Heart left ventricle (tissue), 16 donors: ENCODE measurements at regions not wholly inside any gene's neighbourhood (a gene's known extent, or its start where the extent isn't known, plus 50 kb on each side); places are given as distances from the start of the nearest gene placed in this dataset.

ENCODE experiments used
- ATAC-seq, 4 donors: fragments of 200-7000 bp; cut with Tn5 transposase; one replicate each; pipeline ENCODE4 v1.9.1; 2020 to 2022; ENCODE audit warnings: moderate library complexity in 4 of 4, mild to moderate bottlenecking in 3 of 4, moderate number of reproducible peaks in 1 of 4
- DNase-seq, 5 donors: peaks; one replicate each; pipeline ENCODE4 v3.0.0-alpha.2; 2020
- H3K27ac ChIP-seq, 12 donors: fragments of 200-600 bp; sonication (generic) in 4 of 12; one replicate each; pipeline versions ENCODE4 v1.5.0 to v1.8.0; 2016 to 2022; ENCODE audit warnings: mild to moderate bottlenecking in 2 of 12
- H3K27me3 ChIP-seq, 9 donors: fragments of 200-600 bp; sonication (generic) in 2 of 9; one replicate each; pipeline versions ENCODE4 v1.5.1 to v1.8.0; 2016 to 2022; ENCODE audit warnings: mild to moderate bottlenecking in 3 of 9
- H3K36me3 ChIP-seq, 9 donors: fragments of 200-600 bp; sonication (generic) in 2 of 9; one replicate each; pipeline versions ENCODE4 v1.5.0 to v1.8.0; 2018 to 2022; ENCODE audit warnings: mild to moderate bottlenecking in 2 of 9
- H3K4me1 ChIP-seq, 12 donors: fragments of 200-600 bp; sonication (generic) in 4 of 12; one replicate each; pipeline versions ENCODE4 v1.5.0 to v1.8.0; 2016 to 2022; ENCODE audit warnings: mild to moderate bottlenecking in 3 of 12
- H3K4me3 ChIP-seq, 12 donors: fragments of 200-600 bp; sonication (generic) in 4 of 12; one replicate each; pipeline versions ENCODE4 v1.5.0 to v1.8.0; 2017 to 2022; ENCODE audit warnings: mild to moderate bottlenecking in 9 of 12, moderate library complexity in 4 of 12
- H3K9me3 ChIP-seq, 12 donors: fragments of 200-600 bp; sonication (generic) in 4 of 12; one replicate each; pipeline versions ENCODE4 v1.5.0 to v1.8.0; 2016 to 2022; ENCODE audit warnings: mild to moderate bottlenecking in 1 of 12
- CTCF ChIP-seq, 12 donors: fragments of 200-600 bp; sonication (generic) in 4 of 12; IDR thresholded peaks; one replicate each; pipeline versions ENCODE4 v1.5.0 to v1.8.0; 2018 to 2022; ENCODE audit warnings: antibody characterized with exemption in 12 of 12, mild to moderate bottlenecking in 5 of 12
- POLR2A ChIP-seq, 2 donors: fragments of 450-650 bp; IDR thresholded peaks; one replicate each; pipeline ENCODE4 v1.6.1; 2017; ENCODE audit warnings: antibody characterized with exemption in 2 of 2, mild to moderate bottlenecking in 2 of 2, moderate library complexity in 2 of 2
- WGBS, 4 donors: extraction: QIAGEN DNeasy Blood & Tissue Kit in 2 of 4; methylation state at CpG; one replicate each; pipeline versions ENCODE4 v1.1.5 to v1.1.7; 2013 to 2018; 5-methylcytosine and 5-hydroxymethylcytosine counted together
- intact Hi-C, 10 donors: fragments of 100-400 bp; cut with DNase I; formaldehyde crosslinking; loops; one replicate each; pipeline versions ENCODE4 v1.11.1 to v1.14.2; 2022
- donor health status: ischemic (EF 13 %, LVEDD 7.1; RV severe dilation, severe dysfunction).
- donor health status: healthy with polysubstance abuse.
- donor health status: DM: no; HTN: yes; CAD: no.
- donor health status: DM: no; HTN: no; CAD: no.
- donor health status: ischemic (EF 25% LVEDD 6.9; RV normal size, moderate dysfunction).
- donor health status: ischemic (EF 25% LVEDD 5.7; RV mildly dilated, moderate dysfunction).
- donor health status: healthy.
- donor health status: DM: yes; HTN: yes; CAD: no.
- donor health status: ischemic (EF 35%, LVEDD 5.7; RV mildly dilated, moderate dysfunction).
- donor health status: nonischemic (EF 11% LVEDD 7.7; RV severe dilation, severe dysfunction).
- donor health status: DM: yes; HTN: yes; CAD: no.
- donor health status: PGD.
- donor health status: ischemic (EF 29% LVEDD 5.4; RV normal size, mild dysfunction).
- donor health status: nonischemic (EF 23%, LVEDD 6.1; RV moderate dilation, normal function).

GRCh38 chr4:34138385-34138784 lies 2105.9 kb downstream of the ARAP2 start:
- peaks cover 0 to 28% (median 0%) of the 10 kb centered on the region in 12 donors for H3K9me3 ChIP-seq
- no peaks in the 10 kb centered on the region for H3K4me1 ChIP-seq
- intact Hi-C loops, result no loop called here
- no peaks in the 10 kb centered on the region for H3K36me3 ChIP-seq
- H3K27ac ChIP-seq, result no peak overlapping the region
- TF ChIP-seq POLR2A (IDR thresholded peaks at IDR 0.05), result no peak
- TF ChIP-seq CTCF (IDR thresholded peaks at IDR 0.05), result no peak
- ATAC-seq (no peak), DNase-seq (no peak)
- no peaks in the 10 kb centered on the region for H3K27me3 ChIP-seq
- WGBS, 4 donors, result 53 to 58% (median 56%) methylated on average over 2 of the region's 2 CpGs
- no peak overlapping the region for H3K4me3 ChIP-seq

GRCh38 chr4:34139346-34139745 lies 2105.0 kb downstream of the ARAP2 start:
- no peak for ATAC-seq

GRCh38 chr4:34148322-34148908 lies 2095.9 kb downstream of the ARAP2 start:
- intact Hi-C loops, result no loop called here
- H3K4me3 ChIP-seq, result no peak overlapping the region
- H3K27me3 ChIP-seq, result no peaks in the 10 kb centered on the region
- no peaks in the 10 kb centered on the region for H3K9me3 ChIP-seq
- 68 to 73% (median 69%) methylated on average over 2 of the region's 2 CpGs for WGBS, 4 donors
- DNase-seq (no peak), ATAC-seq (no peak)
- H3K27ac ChIP-seq, result no peak overlapping the region
- no peaks in the 10 kb centered on the region for H3K4me1 ChIP-seq
- no peaks in the 10 kb centered on the region for H3K36me3 ChIP-seq
- TF ChIP-seq CTCF (IDR thresholded peaks at IDR 0.05) (no peak), POLR2A (IDR thresholded peaks at IDR 0.05) (no peak)

More at GRCh38 chr4:34139346-34139745, 2105.0 kb downstream of the ARAP2 start:
- no peaks in the 10 kb centered on the region for H3K27me3 ChIP-seq
- H3K36me3 ChIP-seq, result no peaks in the 10 kb centered on the region
- intact Hi-C loops, result no loop called here
- DNase-seq, result no peak
- no peak overlapping the region for H3K27ac ChIP-seq
- no peak overlapping the region for H3K4me3 ChIP-seq
- no peaks in the 10 kb centered on the region for H3K4me1 ChIP-seq
- peaks cover 0 to 21% (median 0%) of the 10 kb centered on the region in 12 donors for H3K9me3 ChIP-seq
- TF ChIP-seq CTCF (IDR thresholded peaks at IDR 0.05) (no peak), POLR2A (IDR thresholded peaks at IDR 0.05) (no peak)

- Histone ChIP-seq H3K9me3 (peaks cover 0 to 15% (median 0%) of the 10 kb centered on the region in 12 donors), H3K36me3 (no peaks in the 10 kb centered on the region), H3K27ac (no peak overlapping the region), H3K4me3 (no peak overlapping the region), H3K27me3 (no peaks in the 10 kb centered on the region), H3K4me1 (no peaks in the 10 kb centered on the region)
- TF ChIP-seq POLR2A (IDR thresholded peaks at IDR 0.05) (no peak), CTCF (IDR thresholded peaks at IDR 0.05) (no peak)
- no peak for ATAC-seq
- intact Hi-C loops, result no loop called here
- DNase-seq, result no peak
Observed at GRCh38 chr4:34157547-34157946, 2086.8 kb downstream of the ARAP2 start.
